Activated T-cell treated with anti-CD3 and anti-CD28 coated beads for 1 hour (primary cell): ENCODE measurements at regions not wholly inside any gene's neighbourhood (a gene's known extent, or its start where the extent isn't known, plus 50 kb on each side); places are given as distances from the start of the nearest gene placed in this dataset.

Experiments used
- DNase-seq: peaks from one replicate; pipeline ENCODE4 v3.0.0-alpha.2; 2020; ENCODE audit warnings: low read depth

DNA sequence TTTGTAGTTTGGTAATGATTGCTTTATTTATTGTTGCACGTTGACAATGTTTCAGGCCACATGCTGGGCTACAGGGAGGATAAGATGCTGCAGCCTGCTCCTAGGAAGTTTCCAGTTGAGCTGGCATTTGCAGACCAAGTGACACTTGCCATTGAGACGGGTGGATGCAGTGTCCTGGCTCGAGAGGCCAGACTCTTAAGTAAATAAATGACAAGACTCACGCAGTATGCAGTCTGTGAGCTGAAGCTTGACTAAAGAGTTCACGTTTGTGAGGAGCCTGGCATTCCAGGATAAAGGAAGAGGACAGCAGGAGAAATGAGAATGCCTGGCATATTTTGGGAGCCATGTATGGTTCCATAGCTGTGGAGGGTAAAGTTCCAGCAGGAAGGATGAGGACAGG lies 105.8 kb downstream of the BAMBI start:
- DNase-seq, result no peak

DNA sequence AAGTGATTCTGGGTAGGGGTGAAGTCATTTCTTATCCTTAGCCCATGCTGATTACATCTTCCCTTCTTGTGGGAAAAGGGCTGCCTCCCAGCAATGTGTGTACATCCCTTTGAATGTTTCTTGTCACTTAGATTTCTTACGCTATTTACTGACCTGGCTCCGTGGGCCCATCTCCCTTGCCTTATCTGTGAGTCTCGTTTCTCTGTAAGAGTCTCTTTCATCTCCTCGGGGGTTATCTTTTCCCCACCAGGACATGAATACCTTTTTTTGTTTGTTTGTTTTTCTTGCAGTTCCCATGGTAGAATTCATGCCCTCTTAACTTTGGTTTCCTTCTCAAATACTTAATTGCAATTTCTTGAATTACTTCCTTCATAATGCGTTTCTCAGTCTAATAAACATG lies 107.7 kb downstream of the BAMBI start:
- DNase-seq, result no peak

DNA sequence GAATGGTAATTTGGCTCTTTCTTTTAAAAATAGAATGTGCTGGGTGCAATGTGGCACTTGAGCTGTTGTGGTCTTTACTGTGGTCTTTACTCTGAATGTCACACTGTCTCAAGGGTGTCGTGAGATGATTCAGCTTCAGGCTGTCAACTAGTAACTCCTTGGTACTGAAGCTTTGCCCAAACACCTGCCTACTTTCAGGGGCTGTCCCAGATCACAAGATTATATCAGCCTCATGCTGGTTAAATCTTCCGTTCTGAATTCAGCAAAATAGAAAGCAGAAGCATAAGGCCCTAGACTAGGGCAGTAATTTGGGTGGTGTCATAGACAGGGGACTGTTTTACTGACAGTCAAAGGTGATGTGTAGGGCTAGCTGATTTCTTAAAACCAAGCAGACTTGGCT lies 110.9 kb downstream of the BAMBI start:
- no peak for DNase-seq

DNA sequence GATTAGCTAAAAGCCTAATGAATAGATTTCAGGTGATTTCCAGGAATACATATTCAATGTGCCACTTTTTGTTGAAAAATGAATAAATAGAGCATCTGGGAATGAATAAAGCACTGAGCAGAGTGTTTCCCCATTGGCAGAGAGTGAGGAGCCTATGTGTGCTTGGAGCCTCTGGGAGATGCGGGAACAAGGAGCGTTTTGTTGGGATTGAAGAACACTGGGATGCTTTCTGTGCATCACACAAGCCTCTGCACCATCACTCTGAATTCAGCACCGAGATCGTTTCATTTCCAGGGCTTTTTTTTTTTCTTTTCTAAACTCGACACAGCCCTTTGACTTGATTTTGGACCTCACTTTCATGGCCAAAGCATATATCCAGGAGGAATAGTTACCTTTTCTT lies 111.4 kb downstream of the BAMBI start:
- DNase-seq, result no peak

DNA sequence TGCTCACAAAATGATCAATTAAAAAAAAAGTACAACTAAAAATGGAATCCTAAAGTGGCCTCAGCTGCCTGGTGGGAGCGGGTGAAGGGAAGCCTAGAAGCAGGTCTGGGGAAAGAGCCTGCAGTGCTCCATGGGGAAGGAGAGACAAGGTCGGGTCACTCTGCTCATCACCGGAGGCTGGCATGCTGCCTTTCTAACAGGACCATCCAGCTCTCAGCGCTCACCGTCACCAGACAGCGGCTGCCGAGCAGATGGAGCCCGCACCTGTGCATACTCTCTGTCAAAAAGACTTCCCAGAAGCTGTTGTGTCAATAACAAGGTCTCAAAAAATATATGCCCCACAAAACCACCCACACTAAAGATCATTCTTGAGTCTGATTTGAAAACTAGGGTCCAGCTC lies 112.8 kb downstream of the BAMBI start:
- no peak for DNase-seq

DNA sequence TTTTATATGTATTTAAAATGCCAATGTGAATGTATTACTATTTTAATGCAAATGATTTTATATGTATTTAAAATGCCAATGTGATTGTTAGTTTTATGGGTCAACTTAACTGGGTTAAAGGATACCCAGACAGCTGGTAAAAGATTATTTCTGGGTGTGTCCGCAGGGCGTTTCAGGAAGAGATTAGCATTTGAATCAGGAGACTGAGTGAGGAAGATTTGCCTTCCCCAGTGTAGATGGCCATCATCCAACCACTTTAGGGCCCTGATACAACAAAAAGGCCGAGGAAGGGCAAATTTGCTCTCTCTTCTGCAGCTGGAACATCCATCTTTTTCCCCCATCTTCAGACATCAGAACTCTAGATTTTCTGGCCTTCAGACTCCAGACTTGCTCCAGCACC lies 116.2 kb downstream of the BAMBI start:
- DNase-seq, result no peak

DNA sequence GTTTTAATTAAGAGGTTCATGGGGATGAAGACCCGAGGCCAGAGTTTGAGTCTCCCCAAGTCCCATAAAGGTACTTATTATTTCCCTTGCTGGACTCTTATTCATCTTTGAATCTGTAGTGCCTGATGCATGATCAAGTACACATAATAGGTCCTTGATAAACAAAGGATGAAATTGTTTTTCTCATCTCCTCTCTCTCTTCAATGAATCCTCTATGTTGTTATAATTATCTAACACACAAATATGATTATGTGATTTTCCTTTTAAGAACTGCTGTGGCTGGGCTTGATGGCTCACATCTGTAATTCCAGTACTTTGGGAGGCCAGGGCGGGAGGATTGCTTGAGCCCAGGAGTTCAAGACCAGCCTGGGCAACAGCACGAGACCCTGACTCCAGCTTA lies 117.7 kb downstream of the BAMBI start:
- no peak for DNase-seq

DNA sequence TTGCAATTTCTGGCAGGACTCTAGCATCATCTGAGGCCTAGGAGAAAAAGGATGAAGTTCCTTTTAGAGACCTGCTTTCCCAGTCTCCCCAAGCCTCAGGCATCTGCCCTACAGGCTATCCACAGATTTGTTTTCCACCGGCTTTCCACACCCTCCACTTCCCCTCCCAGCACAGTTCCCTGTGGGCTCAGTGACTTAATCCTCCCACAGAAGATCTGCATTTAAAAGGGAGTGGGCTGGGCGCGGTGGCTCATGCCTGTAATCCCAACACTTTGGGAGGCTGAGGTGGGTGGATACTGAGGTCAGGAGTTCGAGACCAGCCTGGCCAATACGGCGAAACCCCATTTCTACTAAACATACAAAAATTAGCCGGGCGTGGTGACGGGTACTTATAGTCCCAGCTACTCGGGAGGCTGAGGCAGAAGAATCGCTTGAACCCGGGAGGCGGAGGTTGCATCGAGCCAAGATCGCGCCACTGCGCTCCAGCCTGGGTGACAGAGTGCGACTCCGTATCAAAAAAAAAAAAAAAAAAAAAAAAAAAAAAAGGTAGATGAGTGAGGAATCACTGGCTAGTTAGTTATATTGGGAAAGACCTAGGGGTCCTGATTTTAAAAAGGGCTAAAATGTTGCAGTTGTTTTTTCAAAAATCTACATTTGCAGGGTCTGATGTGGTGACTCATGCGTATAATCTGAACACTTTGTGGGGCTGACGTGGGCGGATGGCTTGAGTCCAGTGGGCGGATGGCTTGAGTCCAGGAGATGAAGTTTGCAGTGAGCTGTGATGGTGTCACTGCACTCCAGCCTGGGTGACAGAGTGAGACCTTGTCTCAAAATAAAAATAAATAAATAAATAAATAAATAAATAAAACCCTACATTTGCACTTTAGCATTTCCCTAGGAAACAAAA lies 119.5 kb downstream of the BAMBI start:
- no peak for DNase-seq

DNA sequence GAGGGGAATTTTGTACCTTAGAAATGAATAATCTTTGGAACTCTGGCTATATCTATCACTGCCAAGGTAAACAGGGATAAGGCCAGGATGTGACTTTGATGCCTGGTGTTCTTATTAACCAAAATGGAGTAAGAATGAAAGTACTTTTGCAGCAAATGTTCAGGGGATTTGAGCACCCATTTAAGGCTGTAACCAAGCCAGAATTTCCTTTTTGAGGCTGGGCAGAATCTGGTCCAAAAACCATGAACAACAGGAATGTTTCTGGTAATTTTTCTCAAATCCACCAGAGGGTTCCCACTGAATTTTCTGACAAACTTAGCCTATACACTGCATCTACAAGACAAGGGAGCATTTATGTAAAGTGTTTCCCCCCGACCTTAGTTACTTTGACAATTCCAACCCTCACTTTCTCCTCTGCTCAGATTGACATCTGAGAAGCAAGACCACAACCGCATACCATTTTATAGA lies 120.6 kb downstream of the BAMBI start:
- DNase-seq, result no peak

DNA sequence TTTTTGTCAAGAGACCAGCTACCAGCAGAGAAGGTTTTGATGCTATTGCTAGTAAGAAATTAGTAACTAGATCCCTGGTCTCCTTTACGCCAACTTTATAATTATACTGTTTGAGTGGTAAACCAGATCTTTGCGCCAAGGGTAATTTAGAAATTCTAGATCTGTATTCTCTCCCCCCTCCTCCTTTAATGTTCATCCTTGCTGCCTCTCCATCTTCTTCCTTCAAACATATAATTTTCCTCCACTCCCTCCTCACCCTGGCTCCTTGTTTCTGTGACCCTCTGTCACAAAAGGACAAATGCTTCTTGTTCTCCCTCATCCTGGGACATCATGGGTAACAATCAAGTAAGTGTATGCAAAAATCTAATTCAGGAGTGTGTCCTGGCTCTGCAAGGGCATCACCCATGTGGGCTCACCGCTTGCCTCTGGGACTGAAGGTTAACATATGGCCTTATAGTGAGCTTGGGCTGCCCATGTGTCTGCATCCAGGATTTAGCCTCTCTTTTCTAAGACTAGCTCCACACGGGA lies 121.2 kb downstream of the BAMBI start:
- DNase-seq, result no peak

DNA sequence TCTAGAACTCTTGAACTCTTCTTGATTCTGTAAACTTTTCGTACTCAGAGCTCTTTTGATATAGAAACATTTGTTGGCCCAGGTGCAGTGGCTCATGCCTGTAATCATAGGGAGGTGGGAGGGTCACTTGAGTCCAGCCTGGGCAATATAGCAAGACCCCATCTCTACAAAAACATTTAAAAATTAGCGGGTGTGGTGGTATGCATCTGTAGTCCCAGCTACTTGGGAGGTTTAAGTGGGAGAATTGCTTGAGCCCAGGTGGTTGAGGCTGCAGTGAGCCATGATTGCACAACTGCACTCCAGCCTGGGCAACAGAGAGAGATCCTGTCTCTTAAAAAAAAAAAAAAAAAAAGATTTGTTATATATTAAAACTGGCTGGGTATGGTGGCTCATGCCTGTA lies 121.6 kb downstream of the BAMBI start:
- DNase-seq, result no peak

DNA sequence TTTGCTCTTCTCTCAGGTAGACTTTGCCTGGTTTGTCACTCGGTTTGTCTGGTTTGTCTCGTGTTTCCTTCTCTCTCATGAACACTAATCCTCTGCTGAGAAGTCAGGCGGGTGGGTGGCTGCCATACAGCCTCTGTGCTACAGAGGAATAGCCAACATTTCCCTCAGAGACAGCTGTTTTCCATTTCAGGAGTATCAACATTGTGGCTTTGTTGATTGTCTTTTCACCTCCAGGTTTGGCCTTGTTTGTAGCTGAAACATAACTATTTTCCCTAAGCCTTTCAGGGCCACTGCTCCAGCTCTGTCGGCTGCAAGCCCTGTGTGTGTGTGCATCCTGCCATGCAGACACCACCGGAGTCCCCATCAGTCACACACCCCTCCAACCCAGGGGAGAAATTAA lies 122.8 kb downstream of the BAMBI start:
- DNase-seq, result no peak

DNA sequence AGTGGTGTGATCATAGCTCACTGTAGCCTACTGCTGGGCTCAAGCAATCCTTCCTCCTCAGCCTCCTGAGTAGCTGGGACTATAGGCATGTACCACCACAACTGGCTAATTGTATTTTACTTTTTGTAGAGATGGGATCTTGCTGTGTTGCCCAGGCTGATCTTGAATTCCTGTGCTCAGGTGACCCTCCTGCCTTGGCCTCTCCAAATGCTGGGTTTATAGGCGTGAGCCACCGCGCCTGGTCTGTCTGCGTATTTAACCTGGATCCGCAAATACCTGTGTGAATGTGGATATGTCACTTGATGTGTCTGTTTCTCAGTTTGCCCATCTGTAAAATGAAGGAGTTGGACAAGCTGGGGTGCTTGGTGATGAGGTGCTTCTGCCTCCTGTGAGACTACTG lies 123.9 kb downstream of the BAMBI start:
- DNase-seq, result no peak

DNA sequence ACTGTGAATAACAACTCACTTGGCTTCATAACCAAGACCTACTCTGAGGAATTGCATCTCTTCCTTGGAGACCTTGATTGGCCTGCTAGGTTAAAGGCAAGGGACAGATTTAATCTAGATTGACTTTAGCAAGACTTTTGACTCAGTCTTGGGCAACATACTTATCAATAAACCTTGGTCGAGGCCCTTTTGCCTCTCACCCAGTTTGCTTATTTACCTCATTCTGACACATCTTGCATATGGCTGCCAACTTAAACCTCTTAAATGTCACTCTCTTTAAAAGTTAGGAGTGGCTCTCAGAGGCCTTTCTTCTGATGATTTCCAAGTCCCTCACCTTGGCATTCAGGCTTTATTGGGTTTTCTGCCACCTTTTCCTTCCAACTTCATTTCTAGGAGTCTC lies 124.5 kb downstream of the BAMBI start:
- DNase-seq, result no peak

DNA sequence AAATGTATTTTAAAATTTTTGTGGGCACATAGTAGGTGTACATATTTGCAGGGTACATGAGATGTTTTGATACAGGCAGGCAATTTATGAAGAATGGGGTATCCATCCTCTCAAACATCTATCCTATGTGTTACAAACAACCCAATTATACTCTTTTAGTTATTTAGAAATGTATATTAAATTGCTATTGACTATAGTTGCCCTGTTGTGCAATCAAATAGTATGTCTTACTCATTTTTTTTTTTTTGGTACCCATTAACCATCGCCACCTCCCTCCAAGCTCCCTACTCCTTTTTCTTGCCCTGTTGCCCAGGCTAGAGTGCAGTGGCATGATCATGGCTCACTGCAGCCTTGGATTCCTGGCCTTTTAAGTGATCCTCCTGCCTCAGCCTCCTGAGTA lies 128.1 kb downstream of the BAMBI start:
- DNase-seq, result no peak

DNA sequence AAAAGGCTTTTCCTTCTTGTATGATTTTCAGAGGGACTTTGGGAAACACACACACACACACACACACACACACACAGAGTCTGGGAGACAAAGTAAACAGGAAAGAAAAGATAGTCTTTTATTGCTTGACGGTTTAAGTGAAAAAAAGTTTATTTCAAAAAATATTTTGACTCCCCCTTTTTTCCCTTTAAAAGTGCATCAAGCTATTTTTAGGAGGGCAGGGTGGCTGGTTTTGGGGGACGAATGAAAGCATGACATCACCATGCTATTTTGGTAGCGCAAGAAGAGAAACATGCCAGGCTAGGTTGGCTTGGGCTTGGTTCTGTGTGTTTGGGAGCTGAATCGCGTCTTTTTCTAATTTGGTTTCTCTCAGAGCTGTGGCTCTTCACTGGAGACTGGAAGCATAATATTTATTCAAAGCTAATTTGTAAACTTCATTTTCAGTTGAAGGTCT lies 129.2 kb downstream of the BAMBI start:
- no peak for DNase-seq

DNA sequence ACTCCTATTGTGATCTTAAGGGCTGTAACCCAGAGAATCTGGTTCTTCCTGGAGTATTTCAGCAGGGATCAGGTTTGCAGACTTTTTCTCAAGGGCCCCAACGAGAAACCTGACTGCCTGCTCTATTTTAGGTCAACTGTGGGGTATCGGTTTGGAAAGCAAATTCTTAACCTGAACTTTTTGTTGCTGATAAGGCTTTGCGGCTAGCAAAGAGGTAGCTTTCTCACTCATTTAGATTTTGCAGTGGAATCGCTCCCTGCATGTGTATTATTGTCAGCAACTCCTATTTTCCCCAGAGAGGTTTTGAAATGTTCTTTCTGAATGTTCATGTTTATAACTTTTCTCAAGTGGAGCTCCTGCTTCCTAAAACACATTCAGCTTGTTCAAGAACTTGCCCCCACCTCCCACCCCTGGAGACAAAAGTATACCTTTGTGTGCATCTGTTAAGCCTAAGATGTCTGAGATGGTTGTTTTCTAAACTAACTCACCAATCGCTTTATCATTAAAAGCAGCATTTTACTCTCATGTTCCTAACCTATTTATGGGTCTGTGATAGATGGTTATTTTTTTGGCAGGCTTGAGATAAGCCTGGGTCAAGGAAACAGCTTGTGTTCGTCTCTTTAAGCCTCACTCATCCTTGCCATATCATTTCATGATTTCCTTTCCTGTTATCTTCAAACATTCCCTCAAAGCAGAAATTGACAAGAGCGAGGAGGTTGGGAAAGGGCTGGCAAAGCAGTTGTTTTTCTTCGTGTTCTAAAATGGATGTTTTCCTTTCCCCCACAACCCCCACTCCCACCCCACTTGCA lies 129.8 kb downstream of the BAMBI start:
- no peak for DNase-seq

DNA sequence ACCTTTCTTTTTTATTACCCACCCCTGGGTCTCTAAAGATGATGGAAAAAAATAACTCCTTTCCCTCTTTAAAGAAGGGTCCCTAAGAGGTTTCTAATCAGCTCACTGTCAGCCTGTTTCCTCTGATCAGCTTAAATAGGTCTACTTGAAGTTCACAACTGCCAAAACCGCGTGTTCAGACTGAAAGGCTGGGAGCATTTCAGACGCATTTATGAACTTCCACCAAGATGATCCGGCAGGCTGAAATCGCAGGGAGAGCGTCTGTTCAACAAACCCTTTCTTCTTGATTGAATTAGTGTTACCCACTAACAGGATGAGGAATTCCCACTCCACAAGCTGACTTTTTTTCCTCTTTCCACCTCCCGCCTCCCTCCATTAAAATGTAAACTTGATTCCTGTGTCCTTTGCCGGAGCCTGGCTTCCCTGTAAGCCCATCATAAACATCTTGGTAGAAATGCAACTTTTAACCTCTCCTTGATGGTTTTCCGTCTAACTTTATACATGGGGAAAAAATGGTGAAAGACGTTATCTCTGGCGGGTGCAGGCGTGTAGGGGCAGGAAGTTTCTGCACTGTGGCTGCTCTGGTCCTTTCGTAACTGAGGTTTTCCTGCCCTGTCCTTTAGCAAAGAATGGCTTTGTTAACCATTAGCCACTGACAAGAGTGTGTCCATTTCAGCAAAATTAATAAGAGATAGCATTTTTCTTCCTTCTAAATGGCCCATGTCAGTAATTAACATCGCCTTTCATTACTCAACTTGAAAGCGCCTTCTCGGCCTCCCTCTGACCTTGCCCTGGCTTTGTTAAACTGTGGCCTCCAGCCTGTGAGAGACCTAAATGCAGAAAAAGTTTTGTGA lies 130.7 kb downstream of the BAMBI start:
- no peak for DNase-seq

DNA sequence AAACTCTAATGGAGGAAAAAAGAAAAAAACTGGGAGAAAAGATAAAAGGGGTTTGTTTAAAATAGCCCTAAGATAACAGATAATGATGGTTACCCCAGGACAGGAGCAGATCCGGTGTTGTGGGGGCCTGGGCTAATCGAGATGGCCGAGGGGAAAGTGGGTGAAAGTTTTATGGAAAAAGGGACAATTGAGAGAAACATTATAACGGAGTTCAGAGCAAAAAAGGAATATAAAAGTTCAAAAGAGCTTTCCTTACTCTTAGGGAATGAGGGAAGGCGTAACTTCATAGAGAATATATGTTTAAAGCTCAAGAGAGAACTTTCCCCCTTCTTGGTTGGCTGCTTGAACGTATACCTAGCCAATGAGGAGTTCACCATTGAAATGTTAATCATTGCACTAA lies 131.4 kb downstream of the BAMBI start:
- DNase-seq, result no peak

DNA sequence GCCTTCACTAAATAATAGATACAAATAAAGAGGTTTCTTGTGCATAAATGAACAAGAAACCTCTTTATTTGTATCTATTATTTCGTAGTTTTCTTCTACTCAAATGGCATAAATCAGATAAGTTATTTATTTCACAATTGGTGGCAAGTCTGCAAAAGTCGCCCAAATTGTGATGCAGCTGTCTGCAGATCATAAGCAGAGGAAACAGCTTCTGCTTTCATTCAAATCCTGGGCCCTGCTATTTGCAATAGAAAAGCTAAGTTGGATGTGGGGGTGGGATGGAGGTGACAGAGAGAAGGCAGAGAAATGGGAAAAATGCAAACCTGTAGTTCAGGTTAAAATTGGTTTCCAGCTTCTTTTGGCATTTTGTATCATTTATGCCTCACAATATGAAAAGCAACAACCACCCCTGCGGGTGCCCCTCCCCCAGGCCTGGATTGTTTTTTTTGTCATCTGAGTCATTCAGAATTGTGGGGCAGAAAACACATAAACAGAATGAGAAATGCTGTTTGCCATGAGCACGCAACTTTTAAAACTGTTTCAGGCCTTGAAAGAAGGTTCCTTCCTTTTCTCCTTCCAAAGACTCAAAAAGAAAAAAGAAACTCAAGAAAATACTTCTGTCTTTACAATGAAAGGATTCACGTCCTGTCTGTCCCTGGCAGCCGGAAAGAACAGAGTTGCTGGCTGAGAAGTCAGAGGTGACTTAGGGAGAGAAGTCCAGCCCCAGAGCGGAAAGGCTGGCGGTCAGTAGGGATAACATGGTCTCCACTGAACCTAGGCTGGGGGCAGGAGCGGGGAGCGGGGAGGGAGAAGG lies 132.9 kb downstream of the BAMBI start:
- no peak for DNase-seq
